ENCODE measurements at regions not wholly inside any gene's neighbourhood (a gene's known extent, or its start where the extent isn't known, plus 50 kb on each side); places are given as distances from the start of the nearest gene placed in this dataset.

DNA sequence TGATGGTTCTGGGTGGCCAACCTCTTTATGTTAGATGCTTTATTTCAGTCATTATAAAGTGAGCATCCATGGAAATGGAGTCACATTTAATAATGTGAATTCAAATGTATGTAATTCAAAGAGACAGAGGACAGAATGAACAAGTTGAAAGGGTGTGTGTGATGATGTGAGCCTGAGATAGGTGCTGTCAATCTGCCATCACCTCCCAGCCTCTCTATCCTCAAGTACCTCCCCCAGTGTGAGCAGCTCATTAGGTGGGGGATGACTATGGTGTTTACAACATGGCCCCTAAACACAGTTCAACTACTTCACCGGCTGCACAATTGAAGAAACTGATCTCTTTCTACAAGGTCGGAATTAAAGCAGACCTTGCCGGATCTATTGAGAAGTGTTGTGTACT lies 74.7 kb upstream of the IGFBP5 start:
- no peak overlapping the region for H3K4me3 ChIP-seq (ENCODE audit: low read depth in 1 of 2, low read length in 2 of 2)
- peaks cover 4% of the 10 kb centered on the region for H3K27me3 ChIP-seq (ENCODE audit: insufficient read depth, low read length, poor library complexity)
- no peak for DNase-seq
- no peak for TF ChIP-seq EZH2 (IDR thresholded peaks at IDR 0.05; ENCODE audit: borderline replicate concordance, low read depth, low read length, severe bottlenecking)
- TF ChIP-seq, protein P1, sequence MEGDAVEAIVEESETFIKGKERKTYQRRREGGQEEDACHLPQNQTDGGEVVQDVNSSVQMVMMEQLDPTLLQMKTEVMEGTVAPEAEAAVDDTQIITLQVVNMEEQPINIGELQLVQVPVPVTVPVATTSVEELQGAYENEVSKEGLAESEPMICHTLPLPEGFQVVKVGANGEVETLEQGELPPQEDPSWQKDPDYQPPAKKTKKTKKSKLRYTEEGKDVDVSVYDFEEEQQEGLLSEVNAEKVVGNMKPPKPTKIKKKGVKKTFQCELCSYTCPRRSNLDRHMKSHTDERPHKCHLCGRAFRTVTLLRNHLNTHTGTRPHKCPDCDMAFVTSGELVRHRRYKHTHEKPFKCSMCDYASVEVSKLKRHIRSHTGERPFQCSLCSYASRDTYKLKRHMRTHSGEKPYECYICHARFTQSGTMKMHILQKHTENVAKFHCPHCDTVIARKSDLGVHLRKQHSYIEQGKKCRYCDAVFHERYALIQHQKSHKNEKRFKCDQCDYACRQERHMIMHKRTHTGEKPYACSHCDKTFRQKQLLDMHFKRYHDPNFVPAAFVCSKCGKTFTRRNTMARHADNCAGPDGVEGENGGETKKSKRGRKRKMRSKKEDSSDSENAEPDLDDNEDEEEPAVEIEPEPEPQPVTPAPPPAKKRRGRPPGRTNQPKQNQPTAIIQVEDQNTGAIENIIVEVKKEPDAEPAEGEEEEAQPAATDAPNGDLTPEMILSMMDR (IDR thresholded peaks at IDR 0.05; ENCODE audit: borderline replicate concordance, extremely low read depth, low read length, poor library complexity, severe bottlenecking), result no peak
- no peak overlapping the region for H3K27ac ChIP-seq (ENCODE audit: low read length)
- no peaks in the 10 kb centered on the region for H3K9me3 ChIP-seq (ENCODE audit: insufficient read depth, low read length, severe bottlenecking)
- H3K9ac ChIP-seq (ENCODE audit: low read depth, low read length), result no peak overlapping the region
- no peak overlapping the region for H3K4me2 ChIP-seq (ENCODE audit: insufficient read depth, low read length)
- no peak for ATAC-seq (ENCODE audit: insufficient read depth, low read depth)
- no peak overlapping the region for H2AFZ ChIP-seq (ENCODE audit: low read depth, low read length)
- no peaks in the 10 kb centered on the region for H4K20me1 ChIP-seq (ENCODE audit: insufficient read depth, low read length)
- no peaks in the 10 kb centered on the region for H3K36me3 ChIP-seq (ENCODE audit: insufficient read depth, low read length)
- H3K79me2 ChIP-seq (ENCODE audit: insufficient read depth, low read length), result no peaks in the 10 kb centered on the region
- H3K4me1 ChIP-seq (ENCODE audit: insufficient read depth, low read length), result no peaks in the 10 kb centered on the region

DNA sequence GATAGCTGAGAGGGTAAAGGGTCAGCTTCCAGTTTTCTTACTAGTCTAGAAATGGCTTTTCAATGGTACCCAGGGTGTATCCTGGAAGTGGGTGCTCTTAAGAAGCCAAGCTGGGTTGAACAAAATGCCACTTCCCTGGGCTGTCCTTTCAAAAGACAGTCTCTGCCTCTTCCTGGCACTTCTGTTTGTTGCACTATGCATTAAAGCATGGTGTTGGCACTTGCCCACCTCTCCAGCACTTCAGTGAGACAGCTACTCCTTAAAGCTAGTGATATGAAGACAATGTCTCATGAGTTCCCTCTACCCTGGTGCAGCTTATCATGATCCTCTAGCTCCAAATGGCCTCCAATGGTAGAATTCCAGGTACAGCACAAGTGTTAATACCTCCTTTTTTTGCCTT lies 74.3 kb upstream of the IGFBP5 start:
- H3K27me3 ChIP-seq (ENCODE audit: insufficient read depth, low read length, poor library complexity), result peaks cover 4% of the 10 kb centered on the region
- H2AFZ ChIP-seq (ENCODE audit: low read depth, low read length), result no peak overlapping the region
- TF ChIP-seq EZH2 (IDR thresholded peaks at IDR 0.05; ENCODE audit: borderline replicate concordance, low read depth, low read length, severe bottlenecking), result no peak
- TF ChIP-seq, protein P1 (IDR thresholded peaks at IDR 0.05; ENCODE audit: borderline replicate concordance, extremely low read depth, low read length, poor library complexity, severe bottlenecking), result no peak
- no peaks in the 10 kb centered on the region for H3K4me1 ChIP-seq (ENCODE audit: insufficient read depth, low read length)
- H3K36me3 ChIP-seq (ENCODE audit: insufficient read depth, low read length), result no peaks in the 10 kb centered on the region
- no peak for ATAC-seq (ENCODE audit: insufficient read depth, low read depth)
- H3K79me2 ChIP-seq (ENCODE audit: insufficient read depth, low read length), result no peaks in the 10 kb centered on the region
- DNase-seq, result no peak
- H3K9ac ChIP-seq (ENCODE audit: low read depth, low read length), result no peak overlapping the region
- H3K4me3 ChIP-seq (ENCODE audit: low read depth in 1 of 2, low read length in 2 of 2), result no peak overlapping the region
- H3K27ac ChIP-seq (ENCODE audit: low read length), result no peak overlapping the region
- no peak overlapping the region for H3K4me2 ChIP-seq (ENCODE audit: insufficient read depth, low read length)
- no peaks in the 10 kb centered on the region for H4K20me1 ChIP-seq (ENCODE audit: insufficient read depth, low read length)
- H3K9me3 ChIP-seq (ENCODE audit: insufficient read depth, low read length, severe bottlenecking), result no peaks in the 10 kb centered on the region

DNA sequence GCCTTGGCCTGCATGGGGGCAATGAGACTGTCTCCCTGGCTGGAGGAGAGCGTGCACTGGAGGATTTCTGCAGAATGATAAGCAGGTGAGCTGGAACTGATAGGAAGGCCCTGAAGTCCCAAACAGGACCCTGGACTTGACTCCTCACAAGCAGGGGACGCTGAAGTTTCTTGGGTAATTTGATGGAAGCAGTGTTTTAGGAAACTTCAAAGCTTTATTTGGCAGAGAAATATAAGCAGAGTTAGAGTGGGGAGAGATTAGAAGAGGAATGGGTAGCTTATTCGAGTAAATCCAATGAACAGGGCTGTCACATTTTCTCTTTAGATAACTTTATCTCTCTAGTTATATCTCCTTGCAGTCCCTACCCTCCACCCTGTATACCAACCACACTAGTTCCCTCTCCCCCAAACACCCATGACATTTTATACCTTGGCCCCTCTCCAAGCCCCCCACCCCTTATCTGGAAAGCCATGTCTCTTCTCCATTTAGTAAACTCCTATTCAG lies 73.6 kb upstream of the IGFBP5 start:
- Histone ChIP-seq H3K4me1 (ENCODE audit: insufficient read depth, low read length) (no peaks in the 10 kb centered on the region), H3K27ac (ENCODE audit: low read length) (no peak overlapping the region), H4K20me1 (ENCODE audit: insufficient read depth, low read length) (no peaks in the 10 kb centered on the region), H3K4me3 (ENCODE audit: low read depth in 1 of 2, low read length in 2 of 2) (no peak overlapping the region), H3K27me3 (ENCODE audit: insufficient read depth, low read length, poor library complexity) (peaks cover 10% of the 10 kb centered on the region), H3K4me2 (ENCODE audit: insufficient read depth, low read length) (no peak overlapping the region), H3K36me3 (ENCODE audit: insufficient read depth, low read length) (no peaks in the 10 kb centered on the region), H3K9me3 (ENCODE audit: insufficient read depth, low read length, severe bottlenecking) (no peaks in the 10 kb centered on the region), H3K9ac (ENCODE audit: low read depth, low read length) (no peak overlapping the region), H2AFZ (ENCODE audit: low read depth, low read length) (no peak overlapping the region), H3K79me2 (ENCODE audit: insufficient read depth, low read length) (no peaks in the 10 kb centered on the region)
- no peak for DNase-seq
- TF ChIP-seq, protein P1 (IDR thresholded peaks at IDR 0.05; ENCODE audit: borderline replicate concordance, extremely low read depth, low read length, poor library complexity, severe bottlenecking), result no peak
- no peak for TF ChIP-seq EZH2 (IDR thresholded peaks at IDR 0.05; ENCODE audit: borderline replicate concordance, low read depth, low read length, severe bottlenecking)
- ATAC-seq (ENCODE audit: insufficient read depth, low read depth), result no peak
